ENCODE measurements at regions not wholly inside any gene's neighbourhood (a gene's known extent, or its start where the extent isn't known, plus 50 kb on each side); places are given as distances from the start of the nearest gene placed in this dataset.

DNA sequence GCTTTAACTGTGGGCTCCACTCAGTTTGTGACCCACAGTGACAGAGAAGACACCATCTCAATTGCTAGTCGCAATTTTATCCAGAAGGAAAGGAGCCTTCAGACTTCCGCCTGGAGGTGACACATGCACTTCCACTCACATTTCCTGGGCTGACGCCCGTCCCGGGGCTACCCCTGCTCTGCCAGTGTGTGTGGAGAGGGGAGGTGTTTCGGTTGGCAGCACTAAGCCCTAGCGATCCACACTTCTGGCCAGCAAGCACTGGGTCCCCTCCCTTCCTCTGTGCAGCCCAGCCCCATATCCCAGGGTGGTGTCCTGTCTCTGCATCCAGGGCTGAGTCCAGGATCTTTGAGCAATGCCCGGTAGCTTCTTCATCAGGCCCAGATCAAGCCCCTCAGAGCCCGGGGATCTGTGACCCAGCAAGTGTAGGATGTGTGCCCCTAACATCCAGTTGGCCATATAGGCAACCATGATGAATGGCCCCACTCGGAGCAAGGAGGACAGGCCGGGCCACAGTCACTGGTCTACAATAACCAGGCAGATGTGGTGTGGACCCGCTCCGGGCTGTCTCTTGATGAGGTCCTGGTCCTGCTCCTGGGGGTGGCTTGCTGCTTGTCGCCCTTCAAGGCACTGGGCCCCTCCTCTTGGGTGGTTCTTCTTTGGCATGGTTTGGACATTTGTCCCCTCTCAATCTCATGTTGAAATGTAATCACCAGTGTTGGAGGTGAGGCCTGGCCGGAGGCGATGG is 141.9 kb upstream of the SPACA7 start:
- in situ Hi-C loops (cut with MboI; ENCODE audit: low pct_unique_long_range_greater_than_20kb, low sequenced_read_pairs), result no loop called here
- DNase-seq, result no peak

DNA sequence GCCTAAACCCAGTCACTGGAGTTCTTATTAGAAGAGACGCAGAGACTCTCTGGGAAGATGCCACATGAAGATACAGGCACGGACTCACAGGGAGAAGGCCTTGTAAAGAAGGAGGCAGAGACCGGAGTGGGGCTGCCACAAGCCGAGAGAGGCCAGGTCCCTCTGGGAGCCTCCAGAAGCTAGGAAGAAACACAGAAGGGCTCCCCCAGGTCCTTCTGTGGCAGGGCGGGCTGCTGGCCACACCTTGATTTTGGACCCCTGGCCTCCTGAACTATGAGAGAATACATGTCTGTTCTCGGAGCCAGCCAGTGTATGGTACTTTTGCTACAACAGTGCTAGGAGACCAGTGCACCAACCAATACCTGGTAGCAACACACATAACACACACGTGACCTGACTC is 140.1 kb upstream of the SPACA7 start:
- in situ Hi-C loops (cut with MboI; ENCODE audit: low pct_unique_long_range_greater_than_20kb, low sequenced_read_pairs), result no loop called here
- DNase-seq, result no peak

GRCh38 chr13:112236539-112237197 is 139.5 kb upstream of the SPACA7 start:
- no peak for DNase-seq
- in situ Hi-C loops (cut with MboI; ENCODE audit: low pct_unique_long_range_greater_than_20kb, low sequenced_read_pairs), result no loop called here

GRCh38 chr13:112238436-112238995 is 137.6 kb upstream of the SPACA7 start:
- in situ Hi-C loops (cut with MboI; ENCODE audit: low pct_unique_long_range_greater_than_20kb, low sequenced_read_pairs), result no loop called here
- DNase-seq, result no peak

DNA sequence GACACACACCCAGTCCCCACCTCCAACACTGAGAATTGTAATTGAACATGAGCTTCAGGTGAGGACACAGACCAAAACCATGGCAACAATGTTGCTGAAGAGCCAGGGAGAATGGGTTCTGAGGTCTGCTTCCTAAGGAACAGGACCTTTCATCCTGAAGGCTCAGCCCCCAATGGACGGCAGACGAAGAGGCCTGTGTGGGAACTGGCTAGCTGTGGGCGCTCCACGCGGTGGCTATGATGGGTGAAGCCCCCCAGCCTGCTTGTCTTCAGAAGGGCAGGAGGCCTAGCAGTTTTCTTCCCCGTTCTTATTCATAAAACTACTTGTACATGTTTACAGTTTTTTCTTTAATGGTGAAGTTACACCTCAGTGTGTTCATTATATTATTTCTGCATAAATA is 136.1 kb upstream of the SPACA7 start:
- in situ Hi-C loops (cut with MboI; ENCODE audit: low pct_unique_long_range_greater_than_20kb, low sequenced_read_pairs), result no loop called here
- no peak for DNase-seq

- DNase-seq, result no peak
- in situ Hi-C loops (cut with MboI; ENCODE audit: low pct_unique_long_range_greater_than_20kb, low sequenced_read_pairs), result no loop called here
Observed at GRCh38 chr13:112241288-112241687, 134.9 kb upstream of the SPACA7 start.

DNA sequence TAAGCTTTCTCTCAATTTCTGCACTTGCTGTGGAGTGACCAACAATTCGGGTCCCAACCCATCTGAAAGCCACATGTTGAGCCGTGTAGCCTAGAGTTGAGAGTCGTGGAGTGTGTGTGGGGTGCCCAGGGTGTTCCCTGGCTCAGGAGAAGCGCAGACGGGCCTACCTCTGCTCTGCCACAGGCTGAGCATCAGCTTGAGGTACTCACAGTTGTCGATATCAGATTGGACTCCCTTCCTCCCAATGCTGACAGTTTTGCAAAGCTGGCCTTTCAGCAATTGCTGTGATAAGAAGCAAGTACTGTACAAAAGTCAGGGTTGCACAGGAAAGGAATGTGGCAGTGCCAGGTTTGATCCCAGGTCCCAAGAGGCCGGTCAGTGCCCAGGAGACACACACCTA is 133.4 kb upstream of the SPACA7 start:
- DNase-seq, result no peak
- in situ Hi-C loops (cut with MboI; ENCODE audit: low pct_unique_long_range_greater_than_20kb, low sequenced_read_pairs), result no loop called here

DNA sequence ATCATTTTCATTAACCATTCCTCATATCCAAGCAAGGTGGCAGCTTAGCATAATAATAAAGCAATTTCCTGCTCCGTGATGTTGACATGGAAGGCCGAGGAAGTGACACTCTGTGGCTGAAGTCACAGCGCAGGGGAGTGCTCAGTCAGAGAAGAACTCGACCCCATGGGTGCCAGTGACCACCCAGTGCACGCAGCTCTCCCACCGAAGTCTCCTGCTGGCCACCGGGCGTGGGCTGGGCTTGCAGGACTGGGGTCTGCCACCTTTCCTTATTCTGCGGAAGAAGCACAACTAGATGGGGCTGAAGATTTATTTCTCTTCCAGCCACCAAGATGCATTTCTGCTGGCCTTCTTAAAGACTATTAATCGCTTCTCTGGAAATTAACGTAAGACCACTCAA is 132.1 kb upstream of the SPACA7 start:
- in situ Hi-C loops (cut with MboI; ENCODE audit: low pct_unique_long_range_greater_than_20kb, low sequenced_read_pairs), result no loop called here

DNA sequence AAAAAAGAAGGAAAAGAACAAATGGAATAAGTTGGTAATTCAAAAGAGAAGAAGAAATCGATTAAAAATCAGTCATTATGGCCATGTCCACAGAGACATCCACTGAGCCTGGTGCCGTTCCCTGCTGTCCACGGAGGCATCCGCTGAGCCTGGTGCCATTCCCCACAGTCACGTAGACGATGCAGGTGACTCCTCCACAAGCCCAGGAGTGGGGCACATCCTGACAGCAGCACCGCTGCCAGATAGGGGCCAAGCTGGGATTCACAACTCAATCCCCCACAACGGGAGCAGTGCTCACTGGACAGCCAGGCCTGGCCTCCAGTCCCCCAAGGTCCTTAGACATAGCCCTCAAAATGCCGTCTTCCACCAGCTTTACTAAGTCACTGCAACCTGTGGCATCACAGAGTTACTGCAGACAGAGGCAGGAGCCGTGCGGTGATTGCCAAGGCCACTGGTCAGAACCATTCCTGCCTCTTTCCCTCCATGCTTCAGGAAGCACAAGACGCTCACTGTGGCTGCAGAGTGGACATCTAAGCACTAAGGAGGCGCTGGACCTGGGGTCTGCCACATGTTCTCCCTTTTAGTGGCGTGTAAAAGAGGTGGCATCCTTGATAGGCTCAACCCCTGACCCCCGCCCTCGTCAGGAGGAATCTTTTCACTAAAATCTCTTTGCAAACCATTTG is 131.5 kb upstream of the SPACA7 start:
- no peak for DNase-seq
- in situ Hi-C loops (cut with MboI; ENCODE audit: low pct_unique_long_range_greater_than_20kb, low sequenced_read_pairs), result no loop called here

More for the DNA sequence above, 132.1 kb upstream of the SPACA7 start:
- DNase-seq, result no peak

- DNase-seq, result no peak
- in situ Hi-C loops (cut with MboI; ENCODE audit: low pct_unique_long_range_greater_than_20kb, low sequenced_read_pairs), result no loop called here
Observed at GRCh38 chr13:112245179-112245724, 130.9 kb upstream of the SPACA7 start.

GRCh38 chr13:112245989-112246388 is 130.2 kb upstream of the SPACA7 start:
- in situ Hi-C loops (cut with MboI; ENCODE audit: low pct_unique_long_range_greater_than_20kb, low sequenced_read_pairs), result no loop called here
- DNase-seq, result no peak

DNA sequence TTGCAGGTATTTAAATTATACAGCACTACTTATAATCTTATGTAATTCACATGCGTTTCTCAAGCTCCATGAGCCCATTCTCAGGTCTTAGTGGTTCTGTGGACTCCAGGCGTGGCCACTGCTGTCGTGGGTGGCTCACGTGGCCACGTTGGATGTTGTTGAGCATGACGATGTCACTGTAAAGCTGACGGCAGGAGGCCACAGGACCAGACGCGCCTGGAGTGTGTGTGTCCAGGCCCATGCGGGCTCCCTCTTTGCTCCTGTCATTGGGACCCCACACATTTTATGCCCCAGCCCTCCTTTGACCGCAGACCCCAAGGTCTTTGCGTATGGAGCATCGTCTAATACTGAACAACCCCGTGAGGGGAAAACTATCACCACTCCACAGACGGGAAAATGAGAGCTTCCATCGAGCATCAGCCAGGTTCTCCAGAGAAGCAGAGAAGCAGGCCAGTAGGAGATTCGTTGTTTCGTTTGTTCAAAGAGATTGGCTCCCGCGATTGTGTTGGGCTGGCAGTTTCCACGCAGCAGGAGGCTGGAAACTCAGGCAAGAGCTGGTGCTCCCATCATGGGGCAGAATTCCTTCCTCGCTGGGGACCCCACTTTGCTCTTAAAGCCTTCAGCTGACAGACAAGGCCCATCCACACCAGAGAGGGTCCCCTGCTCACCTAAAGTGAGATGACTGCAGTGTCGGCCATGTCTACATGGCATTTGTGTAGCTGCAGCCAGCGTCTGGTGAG is 129.3 kb upstream of the SPACA7 start:
- in situ Hi-C loops (cut with MboI; ENCODE audit: low pct_unique_long_range_greater_than_20kb, low sequenced_read_pairs), result no loop called here
- DNase-seq, result no peak

- no peak for DNase-seq
- in situ Hi-C loops (cut with MboI; ENCODE audit: low pct_unique_long_range_greater_than_20kb, low sequenced_read_pairs), result no loop called here
Observed at GRCh38 chr13:112247471-112248405, 128.4 kb upstream of the SPACA7 start.

DNA sequence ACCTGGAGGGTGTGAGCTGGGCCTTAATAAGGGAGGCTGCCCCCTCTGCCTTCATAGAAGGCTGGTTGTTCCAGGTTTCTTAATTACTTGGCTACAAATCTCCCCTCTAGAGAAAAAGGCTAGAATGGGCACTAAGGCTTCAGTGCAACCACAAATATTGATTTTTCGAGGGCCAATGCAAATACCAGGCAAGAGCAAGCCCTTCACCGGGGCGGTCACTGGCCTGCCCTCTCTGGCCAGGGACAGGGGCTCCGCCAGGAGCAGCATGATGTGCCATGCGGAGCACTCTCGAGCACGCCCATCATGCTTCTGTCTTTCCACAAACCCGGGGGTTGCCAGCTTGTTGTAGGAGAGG is 127.8 kb upstream of the SPACA7 start:
- in situ Hi-C loops (cut with MboI; ENCODE audit: low pct_unique_long_range_greater_than_20kb, low sequenced_read_pairs), result no loop called here

GRCh38 chr13:112248862-112249592 is 127.1 kb upstream of the SPACA7 start:
- in situ Hi-C loops (cut with MboI; ENCODE audit: low pct_unique_long_range_greater_than_20kb, low sequenced_read_pairs), result no loop called here
- no peak for DNase-seq

More for the DNA sequence above, 127.8 kb upstream of the SPACA7 start:
- no peak for DNase-seq

- DNase-seq, result no peak
- in situ Hi-C loops (cut with MboI; ENCODE audit: low pct_unique_long_range_greater_than_20kb, low sequenced_read_pairs), result no loop called here
Observed at GRCh38 chr13:112249644-112250610, 126.2 kb upstream of the SPACA7 start.
